SK-N-SH (cell line): ENCODE measurements at regions not wholly inside any gene's neighbourhood (a gene's known extent, or its start where the extent isn't known, plus 50 kb on each side); places are given as distances from the start of the nearest gene placed in this dataset.

Experiments
- CTCF ChIA-PET: fragments of 300-600, 350-600 bp; formaldehyde crosslinking; extraction: SDS; loops from one replicate; lab custom pipeline; 2021; lab: Yijun Ruan, JAX
- POLR2A ChIA-PET: fragments of 350-600 bp; sonication (Branson Sonifier 250); formaldehyde crosslinking; extraction: SDS; loops from one replicate; lab custom pipeline; 2020; ENCODE audit warnings: antibody characterized with exemption, inconsistent platforms; lab: Yijun Ruan, JAX
- DNase-seq: peaks from one replicate; pipeline ENCODE4 v3.0.0; 2012
- H2AFZ ChIP-seq: fragments of 200-600 bp; sonication (generic); 2 replicates; pipeline ENCODE4 v1.8.1; 2016; ENCODE audit warnings: antibody characterized with exemption, mild to moderate bottlenecking, low read depth
- H3F3A ChIP-seq: fragments of 200-600 bp; sonication (generic); replicated peaks from 2 replicates; pipeline ENCODE3; 2016; ENCODE audit warnings: antibody characterized with exemption, mild to moderate bottlenecking; ENCODE audit not compliant: insufficient read depth
- H3K27ac ChIP-seq, 2 experiments: fragments of 200-500 bp in 1 of 2; fragments of 200-600 bp in 1 of 2; sonication (Bioruptor generic) in 1 of 2; sonication (generic), shearing (Covaris generic) in 1 of 2; 2 replicates each; pipeline versions ENCODE4 v1.5.1 to v1.6.1; 2014 to 2016; ENCODE audit warnings: low read depth in 2 of 2, inconsistent platforms in 1 of 2, low read length in 1 of 2, mild to moderate bottlenecking in 1 of 2, mixed read lengths in 1 of 2
- H3K27me3 ChIP-seq: fragments of 200-600 bp; sonication (generic), shearing (Covaris generic); 2 replicates; pipeline ENCODE4 v1.6.1; 2016; ENCODE audit warnings: mixed run types; ENCODE audit not compliant: insufficient read depth
- H3K36me3 ChIP-seq, 2 experiments: fragments of 200-500 bp in 1 of 2; fragments of 200-600 bp in 1 of 2; sonication (Bioruptor generic) in 1 of 2; sonication (generic) in 1 of 2; replicated peaks in 1 of 2; 2 replicates each; pipeline versions ENCODE3 to v1.5.1; 2014 to 2016; ENCODE audit warnings: low read length in 1 of 2, mild to moderate bottlenecking in 1 of 2; ENCODE audit not compliant: insufficient read depth in 2 of 2, control insufficient read depth in 1 of 2
- H3K4me1 ChIP-seq, 2 experiments: fragments of 200-500 bp in 1 of 2; fragments of 200-600 bp in 1 of 2; sonication (Bioruptor generic) in 1 of 2; sonication (generic), shearing (Covaris generic) in 1 of 2; 2 replicates each; pipeline versions ENCODE4 v1.5.1 to v1.6.1; 2014 to 2016; ENCODE audit warnings: low read depth in 1 of 2, low read length in 1 of 2, mixed run types in 1 of 2; ENCODE audit not compliant: insufficient read depth in 2 of 2, control insufficient read depth in 1 of 2
- H3K4me2 ChIP-seq: fragments of 200-600 bp; sonication (generic), shearing (Covaris generic); 2 replicates; pipeline ENCODE4 v1.6.1; 2017; ENCODE audit warnings: mixed run types
- H3K4me3 ChIP-seq, 2 experiments: fragments of 200-500 bp in 1 of 2; fragments of 200-600 bp in 1 of 2; sonication (Bioruptor generic) in 1 of 2; sonication (generic), shearing (Covaris generic) in 1 of 2; 2 replicates each; pipeline versions ENCODE4 v1.5.1 to v1.8.1; 2014 to 2016; ENCODE audit warnings: low read depth in 2 of 2, inconsistent platforms in 1 of 2, low read length in 1 of 2, mild to moderate bottlenecking in 1 of 2, mixed read lengths in 1 of 2, moderate library complexity in 1 of 2
- H3K79me2 ChIP-seq: fragments of 200-600 bp; sonication (generic); 2 replicates; pipeline ENCODE4 v1.8.1; 2017; ENCODE audit warnings: mild to moderate bottlenecking; ENCODE audit not compliant: insufficient read depth
- H3K9ac ChIP-seq: fragments of 200-600 bp; sonication (generic); 2 replicates; pipeline ENCODE4 v1.6.1; 2017; ENCODE audit warnings: mixed run types
- H3K9me2 ChIP-seq: fragments of 200-600 bp; sonication (generic); 2 replicates; pipeline ENCODE4 v1.6.1; 2017; ENCODE audit warnings: mixed run types
- H3K9me3 ChIP-seq: fragments of 200-600 bp; sonication (generic); 2 replicates; pipeline ENCODE4 v1.6.1; 2017; ENCODE audit warnings: mixed run types, mild to moderate bottlenecking, moderate library complexity
- H4K20me1 ChIP-seq: fragments of 200-600 bp; sonication (generic); 2 replicates; pipeline ENCODE4 v1.6.1; 2017; ENCODE audit warnings: mild to moderate bottlenecking, mixed run types; ENCODE audit not compliant: insufficient read depth
- CTCF ChIP-seq: fragments of 200-600 bp; sonication (generic); IDR thresholded peaks from 2 replicates; pipeline ENCODE4 v1.6.1; 2017; ENCODE audit warnings: antibody characterized with exemption, mild to moderate bottlenecking, moderate library complexity
- EP300 ChIP-seq, 2 experiments: IDR thresholded peaks; 2 replicates each; pipeline versions ENCODE4 v1.4.0 to v1.6.1; 2012; ENCODE audit warnings: borderline replicate concordance in 1 of 2, low read depth in 1 of 2, low read length in 1 of 2
- EZH2phosphoT487 ChIP-seq: fragments of 200-600 bp; sonication (generic); IDR thresholded peaks from 2 replicates; pipeline ENCODE4 v1.6.1; 2017; ENCODE audit warnings: low read depth, mixed run types, mild to moderate bottlenecking, antibody characterized with exemption, moderate library complexity, borderline replicate concordance
- GABPA ChIP-seq: IDR thresholded peaks from 2 replicates; pipeline ENCODE4 v1.4.0; 2012; ENCODE audit warnings: low read depth, mild to moderate bottlenecking
- JUND ChIP-seq: IDR thresholded peaks from 2 replicates; pipeline ENCODE4 v1.4.0; 2012
- MAX ChIP-seq: IDR thresholded peaks from 2 replicates; pipeline ENCODE4 v1.4.0; 2012; ENCODE audit warnings: low read depth
- MXI1 ChIP-seq: IDR thresholded peaks from 2 replicates; pipeline ENCODE4 v1.6.1; 2012; ENCODE audit warnings: mild to moderate bottlenecking, low read depth, low read length, improper control_type of control experiment
- PBX3 ChIP-seq: IDR thresholded peaks from 2 replicates; pipeline ENCODE4; 2012
- RCOR1 ChIP-seq: fragments of 150-350 bp; IDR thresholded peaks from 2 replicates; pipeline ENCODE4 v1.6.1; 2017; ENCODE audit warnings: antibody characterized with exemption, low read length
- REST ChIP-seq: IDR thresholded peaks from 2 replicates; pipeline ENCODE4 v1.6.1; 2012; ENCODE audit warnings: mild to moderate bottlenecking, low read depth, low read length, moderate library complexity
- RXRA ChIP-seq: IDR thresholded peaks from 2 replicates; pipeline ENCODE4 v1.4.0; 2012; ENCODE audit warnings: low read depth, mild to moderate bottlenecking, borderline replicate concordance
- SIN3A ChIP-seq: IDR thresholded peaks from 2 replicates; pipeline ENCODE4 v1.6.1; 2012; ENCODE audit warnings: low read depth, mild to moderate bottlenecking, low read length, moderate library complexity, borderline replicate concordance
- TAF1 ChIP-seq: IDR thresholded peaks from 2 replicates; pipeline ENCODE4 v1.6.1; 2012; ENCODE audit warnings: low read depth, mild to moderate bottlenecking, low read length, moderate library complexity, borderline replicate concordance
- TCF12 ChIP-seq: IDR thresholded peaks from 2 replicates; pipeline ENCODE4 v1.4.0; 2012
- TEAD4 ChIP-seq: IDR thresholded peaks from 2 replicates; pipeline ENCODE4 v1.4.0; 2012; ENCODE audit warnings: mild to moderate bottlenecking, borderline replicate concordance; ENCODE audit not compliant: insufficient read depth
- USF1 ChIP-seq: IDR thresholded peaks from 2 replicates; pipeline ENCODE4 v1.4.0; 2012; ENCODE audit warnings: low read depth, borderline replicate concordance
- WGBS: methylation state at CpG from one replicate; pipeline ENCODE4 v1.1.6; 2017; ENCODE audit warnings: low lambda C conversion rate; 5-methylcytosine and 5-hydroxymethylcytosine counted together

- Histone ChIP-seq H3K4me1 (no peaks in the 10 kb centered on the region), H3K4me3 (no peak overlapping the region), H3K27me3 (no peaks in the 10 kb centered on the region), H3K9me2 (peaks cover 2% of the 10 kb centered on the region; the same call in 1 of the 2 replicates), H2AFZ (no peak overlapping the region), H3K9me3 (no peaks in the 10 kb centered on the region), H3K79me2 (no peaks in the 10 kb centered on the region), H3K9ac (no peak overlapping the region), H3K27ac (no peak overlapping the region), H3K36me3 (no peaks in the 10 kb centered on the region), H4K20me1 (no peaks in the 10 kb centered on the region), H3K4me2 (no peak overlapping the region), H3F3A (no peaks in the 10 kb centered on the region)
- WGBS, result 8% methylated on average over 1 of the region's 1 CpG
- TF ChIP-seq RCOR1 (no peak), PBX3 (no peak), CTCF (no peak), MXI1 (no peak), MAX (no peak), TAF1 (no peak), USF1 (no peak), RXRA (no peak), SIN3A (no peak), TCF12 (no peak), TEAD4 (no peak), EZH2phosphoT487 (no peak), JUND (no peak), EP300 (IDR thresholded peaks at IDR 0.05; ENCODE audit: borderline replicate concordance in 1 of 2, low read depth in 1 of 2, low read length in 1 of 2) (no peak), REST (no peak), GABPA (no peak)
- ChIA-PET POLR2A (no interaction called here), CTCF (no interaction called here)
- DNase-seq, result no peak
Measured at GRCh38 chr20:55386686-55387085, 618.6 kb downstream of the CBLN4 start.
